GM10266 (cell line): ENCODE measurements at regions not wholly inside any gene's neighbourhood (a gene's known extent, or its start where the extent isn't known, plus 50 kb on each side); places are given as distances from the start of the nearest gene placed in this dataset.

Source experiments
- DNase-seq: peaks from one replicate; pipeline ENCODE4 v3.0.0; 2012; ENCODE audit errors: extremely low spot score
- TF ChIP-seq, protein P1 (sequence below): IDR thresholded peaks from 2 replicates; pipeline ENCODE4 v1.5.1; 2012; ENCODE audit warnings: mild to moderate bottlenecking, low read depth; ENCODE audit not compliant: control insufficient read depth, insufficient read depth; ENCODE audit errors: missing control alignments

DNA sequence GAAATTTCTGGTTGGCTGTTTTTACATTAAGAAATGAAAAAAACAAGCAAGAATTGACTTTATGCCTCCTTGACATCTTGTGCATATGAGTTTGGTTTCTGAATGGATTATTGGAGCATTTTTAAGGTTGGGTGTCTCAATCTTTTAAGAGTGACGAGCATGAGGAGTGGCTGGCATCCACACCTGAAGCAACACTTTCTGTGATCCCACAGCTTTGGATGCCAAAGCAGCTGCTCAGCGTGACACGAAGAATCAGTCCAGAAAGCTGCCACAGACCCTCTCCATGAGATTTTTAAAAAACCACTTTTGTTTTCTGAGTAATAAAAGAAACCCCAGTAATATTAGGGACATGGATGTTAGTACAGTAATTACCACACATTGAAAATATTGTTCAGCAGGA, 154.5 kb downstream of the KLF13 start:
- TF ChIP-seq, protein P1, sequence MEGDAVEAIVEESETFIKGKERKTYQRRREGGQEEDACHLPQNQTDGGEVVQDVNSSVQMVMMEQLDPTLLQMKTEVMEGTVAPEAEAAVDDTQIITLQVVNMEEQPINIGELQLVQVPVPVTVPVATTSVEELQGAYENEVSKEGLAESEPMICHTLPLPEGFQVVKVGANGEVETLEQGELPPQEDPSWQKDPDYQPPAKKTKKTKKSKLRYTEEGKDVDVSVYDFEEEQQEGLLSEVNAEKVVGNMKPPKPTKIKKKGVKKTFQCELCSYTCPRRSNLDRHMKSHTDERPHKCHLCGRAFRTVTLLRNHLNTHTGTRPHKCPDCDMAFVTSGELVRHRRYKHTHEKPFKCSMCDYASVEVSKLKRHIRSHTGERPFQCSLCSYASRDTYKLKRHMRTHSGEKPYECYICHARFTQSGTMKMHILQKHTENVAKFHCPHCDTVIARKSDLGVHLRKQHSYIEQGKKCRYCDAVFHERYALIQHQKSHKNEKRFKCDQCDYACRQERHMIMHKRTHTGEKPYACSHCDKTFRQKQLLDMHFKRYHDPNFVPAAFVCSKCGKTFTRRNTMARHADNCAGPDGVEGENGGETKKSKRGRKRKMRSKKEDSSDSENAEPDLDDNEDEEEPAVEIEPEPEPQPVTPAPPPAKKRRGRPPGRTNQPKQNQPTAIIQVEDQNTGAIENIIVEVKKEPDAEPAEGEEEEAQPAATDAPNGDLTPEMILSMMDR: no peak
- DNase-seq: no peak

- TF ChIP-seq, protein P1: no peak
- no peak for DNase-seq
Observed at GRCh38 chr15:31482122-31482922, 155.7 kb downstream of the KLF13 start.

- TF ChIP-seq, protein P1: no peak
- DNase-seq: peak; percentile 79
Observed at GRCh38 chr15:31483053-31483985, 156.7 kb downstream of the KLF13 start.

DNA sequence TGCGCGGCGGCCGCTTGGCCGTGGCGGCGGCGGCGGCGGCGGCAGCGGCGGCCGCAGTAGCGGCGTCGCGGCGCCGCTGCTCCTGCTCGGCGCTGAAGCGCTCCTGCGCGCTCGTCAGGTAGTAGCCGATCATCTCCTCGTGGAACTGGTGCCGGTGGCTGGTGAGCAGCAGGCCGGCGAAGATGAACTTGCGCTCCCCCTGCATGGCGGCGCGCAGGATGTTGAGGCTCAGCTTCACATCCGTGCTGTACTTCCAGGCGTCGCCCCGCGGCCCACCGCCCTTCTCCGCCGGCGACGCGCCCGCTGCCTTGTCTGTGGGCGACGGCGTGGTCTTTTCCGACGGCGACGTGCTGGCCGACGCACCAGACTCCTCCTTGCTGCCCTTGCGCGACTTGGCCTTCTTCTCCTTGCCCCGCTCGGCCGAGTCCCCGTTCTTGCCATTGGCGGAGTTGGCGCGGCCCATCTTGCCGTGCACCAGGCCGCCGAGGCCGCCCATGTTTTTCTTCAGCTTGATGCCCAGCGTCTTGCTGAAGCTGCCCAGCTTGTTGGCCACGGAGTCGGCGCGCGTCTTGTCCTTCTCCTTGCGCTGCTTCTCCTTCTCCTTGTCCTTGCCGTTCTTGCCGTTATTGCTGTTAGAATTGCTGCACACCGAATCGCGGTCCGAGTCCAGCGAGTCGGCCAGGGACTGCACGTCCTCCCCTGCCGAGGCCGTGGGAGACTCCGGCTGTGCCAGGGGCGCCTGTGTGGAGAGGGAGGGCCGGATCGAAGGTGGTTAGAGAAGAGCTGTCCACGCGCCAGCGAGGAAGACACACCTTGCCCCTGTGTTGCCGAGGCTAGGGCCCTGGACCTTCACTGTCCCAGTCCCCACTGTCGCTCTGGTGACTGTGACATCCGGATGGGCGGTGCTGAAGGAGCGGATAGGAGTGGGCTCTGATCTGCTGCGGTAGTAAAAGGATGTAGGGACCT, 157.6 kb downstream of the KLF13 start:
- DNase-seq: no peak
- TF ChIP-seq, protein P1: no peak

DNA sequence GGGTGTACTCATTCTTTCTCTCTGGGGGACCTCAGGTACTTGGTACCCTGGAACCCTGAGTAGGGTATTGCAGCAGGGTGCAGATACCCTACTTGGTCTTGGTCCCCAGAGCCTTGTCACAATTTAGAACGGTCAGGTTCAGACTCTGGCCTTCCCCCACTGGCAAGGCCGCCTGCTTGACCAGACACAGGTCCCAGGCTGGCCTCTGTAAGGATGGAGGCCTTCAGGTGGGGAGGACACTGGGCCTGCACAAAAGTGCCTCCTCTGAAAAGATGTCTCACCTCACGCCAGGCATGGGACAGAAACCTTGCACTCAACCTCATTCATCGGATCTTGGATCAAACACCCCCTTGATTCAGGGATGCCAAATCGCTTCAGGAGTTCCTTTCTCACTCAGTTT, 158.4 kb downstream of the KLF13 start:
- DNase-seq: no peak
- TF ChIP-seq, protein P1: no peak

- TF ChIP-seq, protein P1: no peak
- no peak for DNase-seq
Observed at GRCh38 chr15:31485431-31485830, 158.8 kb downstream of the KLF13 start.
